HG02981 (cell line): ENCODE measurements at regions not wholly inside any gene's neighbourhood (a gene's known extent, or its start where the extent isn't known, plus 50 kb on each side); places are given as distances from the start of the nearest gene placed in this dataset.
"Not testable (repeated sequence)": the region's sequence is repeated elsewhere in the genome, so short reads cannot be mapped to it uniquely, and the experiment has no call there.

Experiments used
- ATAC-seq: cut with Tn5 transposase; IDR thresholded peaks from one replicate; pipeline ENCODE4 v1.9.1; 2021; ENCODE audit warnings: mild to moderate bottlenecking, moderate library complexity; ENCODE audit not compliant: unreplicated experiment

DNA sequence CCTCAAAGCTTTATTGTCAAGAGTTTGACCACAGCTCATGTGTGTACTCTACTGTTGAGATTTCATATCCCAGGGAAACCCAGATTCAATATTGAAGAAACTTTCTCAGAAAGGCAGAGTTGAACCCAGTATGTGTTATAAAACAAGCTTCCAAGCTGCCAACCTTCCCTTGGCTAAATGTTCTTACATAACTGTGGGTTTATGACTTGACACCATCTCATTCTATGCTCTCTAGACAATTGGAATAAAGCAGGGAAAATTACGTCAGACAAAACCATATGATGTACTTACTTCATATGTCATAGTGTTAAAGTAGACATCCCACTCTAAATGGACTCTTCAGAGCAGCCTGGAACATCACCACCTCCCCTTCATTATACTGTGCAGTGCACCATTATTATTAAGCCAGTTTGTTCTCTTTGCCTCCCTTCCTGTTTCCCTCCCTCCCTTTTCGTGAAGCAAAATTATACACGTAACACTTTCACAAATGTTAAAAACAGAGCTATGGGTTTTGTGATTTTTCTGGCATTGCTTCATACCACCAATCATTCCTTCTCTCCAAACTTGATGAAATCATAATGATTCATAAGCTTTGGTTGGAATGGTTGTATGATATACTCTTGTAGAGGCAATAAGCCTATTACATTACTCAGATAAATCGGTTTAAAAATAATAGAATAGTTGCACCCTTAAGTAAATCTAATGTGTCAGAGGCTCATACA is 507.2 kb downstream of the LTN1 start:
- ATAC-seq: no peak

GRCh38 chr21:28483301-28484035 is 509.2 kb downstream of the LTN1 start:
- no peak for ATAC-seq

GRCh38 chr21:28482657-28483056 is 510.0 kb downstream of the LTN1 start:
- ATAC-seq: no peak

DNA sequence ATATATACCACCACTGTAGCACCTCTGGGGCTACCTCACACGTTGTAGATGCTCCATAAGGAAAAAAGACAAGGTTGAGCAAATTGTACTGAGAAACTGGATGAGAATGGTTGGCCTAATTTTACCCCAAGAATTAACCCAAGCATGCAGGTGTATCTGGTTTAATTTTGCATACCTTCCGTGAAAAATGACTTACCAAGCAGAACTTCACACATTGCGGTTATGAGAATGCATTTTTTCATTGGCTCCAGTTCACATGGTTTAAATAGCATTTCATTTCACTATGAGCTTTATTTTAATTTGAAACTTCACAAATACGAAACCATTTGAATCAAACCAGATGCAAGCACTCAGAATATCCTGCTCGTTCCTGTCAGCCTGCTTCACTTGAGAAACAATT is 512.2 kb downstream of the LTN1 start:
- no peak for ATAC-seq

GRCh38 chr21:28473530-28474220 is 519.0 kb downstream of the LTN1 start:
- ATAC-seq: no peak

DNA sequence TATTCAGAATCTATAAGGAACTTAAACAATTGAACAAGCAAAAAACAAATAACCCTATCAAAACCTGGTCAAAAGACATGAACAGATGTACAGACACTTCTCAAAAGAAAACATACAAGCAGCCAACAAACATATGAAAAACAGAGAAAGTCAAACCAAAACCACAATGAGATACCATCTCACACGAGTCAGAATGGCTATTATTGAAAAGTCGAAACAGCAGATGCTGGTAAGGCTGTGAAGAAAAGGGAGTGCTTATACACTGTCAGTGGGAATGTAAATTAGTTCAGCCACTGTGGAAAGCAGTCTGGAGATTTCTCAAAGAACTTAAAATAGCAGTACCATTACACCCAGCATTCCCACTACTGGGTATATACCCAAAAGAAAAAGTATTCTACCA is 520.1 kb downstream of the LTN1 start:
- ATAC-seq: not testable (repeated sequence)

- no peak for ATAC-seq
These were observed 527.7 kb downstream of the LTN1 start for GRCh38 chr21:28464988-28465387.

DNA sequence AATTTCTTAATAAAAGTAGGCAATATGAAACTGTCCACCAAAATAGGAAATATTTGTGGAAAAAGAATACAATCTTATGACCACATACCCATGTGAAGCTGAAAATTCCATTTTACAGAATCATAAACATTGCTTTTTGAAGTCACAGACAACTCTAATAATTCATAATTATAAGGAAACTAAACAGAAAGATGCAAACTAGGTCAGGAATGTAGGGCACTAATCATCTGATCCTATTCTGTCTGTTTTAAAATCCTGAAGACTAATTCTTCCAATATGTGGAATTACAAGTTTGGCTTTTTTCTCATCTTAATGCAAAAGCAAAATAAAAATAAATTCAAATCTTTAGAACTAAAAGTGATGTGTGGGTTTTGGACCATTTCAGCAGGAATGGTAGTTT is 528.6 kb downstream of the LTN1 start:
- ATAC-seq: no peak

- no peak for ATAC-seq
These were observed 533.5 kb downstream of the LTN1 start for GRCh38 chr21:28459193-28459592.

DNA sequence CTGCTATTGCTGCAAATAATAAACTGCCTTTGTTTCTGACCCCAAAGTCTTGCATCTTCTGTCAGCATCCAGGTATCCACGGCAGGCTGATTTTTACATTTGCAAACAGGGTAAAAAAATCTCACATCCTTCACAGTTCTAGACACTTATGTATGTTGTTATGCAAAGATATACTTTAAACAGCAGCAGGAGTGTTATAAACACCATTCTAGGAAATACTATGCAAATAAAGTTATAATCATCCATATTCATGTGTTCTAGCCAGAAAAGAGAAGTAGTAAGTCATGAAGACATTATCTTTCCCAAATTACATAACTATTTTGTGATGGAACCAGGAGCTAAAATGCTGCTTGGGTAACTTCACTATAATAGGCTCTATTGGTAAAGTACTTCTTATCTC is 534.2 kb downstream of the LTN1 start:
- no peak for ATAC-seq

DNA sequence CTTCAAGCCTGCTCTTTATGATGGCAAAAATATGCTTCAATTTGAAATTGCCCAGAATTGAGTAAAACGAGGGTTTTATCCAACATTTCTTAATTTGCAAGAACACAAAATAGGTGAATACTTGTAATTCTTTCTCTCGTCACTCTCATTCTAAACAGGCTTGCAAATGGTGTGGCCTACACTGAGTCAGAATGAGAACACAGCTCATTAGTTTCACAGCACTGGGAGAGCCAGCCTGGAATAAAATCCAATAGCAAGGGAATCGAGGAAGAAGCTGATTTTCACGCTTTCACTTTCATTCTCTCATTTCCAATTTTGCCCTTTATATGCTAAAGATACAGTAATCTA is 537.5 kb downstream of the LTN1 start:
- ATAC-seq: no peak

DNA sequence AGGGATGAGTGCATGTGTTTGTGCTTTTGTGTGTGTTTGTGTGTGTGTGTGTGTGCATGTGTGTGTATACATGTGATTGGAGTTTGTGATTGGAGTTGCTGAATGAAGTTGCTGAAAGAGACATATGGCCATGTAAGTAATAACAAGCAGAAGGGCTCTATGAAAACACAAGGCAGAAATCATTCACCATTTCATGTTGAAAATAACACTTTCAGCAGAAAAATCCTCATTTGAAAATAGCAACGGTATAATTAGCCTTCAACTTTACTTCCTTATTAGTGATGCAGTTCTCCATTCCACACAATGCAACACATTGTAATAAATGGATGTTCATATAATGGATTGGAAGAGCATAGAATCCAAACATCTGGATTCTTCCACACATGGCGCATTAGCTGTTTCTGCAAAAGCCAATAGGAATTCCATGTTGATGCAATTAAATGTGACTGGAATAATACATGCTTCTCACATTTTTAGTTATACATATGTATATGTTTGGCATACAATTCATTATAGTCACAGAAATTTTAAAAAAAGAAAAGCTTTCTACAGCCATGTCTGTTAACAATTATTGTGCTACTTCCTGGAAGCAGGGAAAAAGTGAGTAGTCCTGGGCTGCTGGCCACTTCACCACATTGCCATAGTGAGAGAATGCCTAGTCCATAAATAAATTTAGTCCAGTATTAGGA is 538.0 kb downstream of the LTN1 start:
- ATAC-seq: no peak

- no peak for ATAC-seq
These were observed 545.2 kb downstream of the LTN1 start for GRCh38 chr21:28447462-28447861.

DNA sequence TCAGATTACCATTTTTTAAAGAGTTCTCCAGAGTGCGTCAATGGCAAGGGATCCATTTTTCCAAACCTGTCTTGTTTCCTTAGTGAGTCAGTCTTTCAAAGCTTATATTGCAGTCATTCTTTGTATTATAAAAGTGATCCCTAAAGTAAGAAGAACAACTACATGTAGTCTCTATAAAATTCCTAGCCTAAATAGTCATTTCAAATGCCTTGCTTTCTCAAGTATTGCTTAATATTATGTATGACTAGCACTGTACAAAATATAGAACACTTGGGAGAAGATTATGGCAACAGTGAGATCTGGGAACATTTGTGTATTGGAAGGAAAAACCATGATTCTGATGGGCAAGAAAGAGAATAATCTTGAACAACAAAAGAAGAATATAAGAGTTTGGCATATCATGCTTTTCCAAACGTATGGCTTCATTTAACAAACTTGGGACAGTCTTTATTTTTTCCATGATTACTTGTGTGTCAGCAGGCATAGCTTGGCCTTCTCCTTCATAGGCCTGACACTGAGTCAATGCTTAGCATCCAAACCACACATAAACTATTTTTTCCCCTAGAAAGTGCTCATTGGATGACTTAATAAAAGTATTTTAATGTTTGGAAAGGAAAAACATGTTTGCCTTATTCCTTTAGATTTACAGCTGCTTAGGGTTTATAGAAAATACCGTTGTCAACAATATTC is 547.4 kb downstream of the LTN1 start:
- no peak for ATAC-seq

GRCh38 chr21:28444557-28444956 is 548.1 kb downstream of the LTN1 start:
- ATAC-seq: no peak

GRCh38 chr21:28444111-28444510 is 548.6 kb downstream of the LTN1 start:
- no peak for ATAC-seq

GRCh38 chr21:28442624-28443023 is 550.1 kb downstream of the LTN1 start:
- ATAC-seq: no peak

DNA sequence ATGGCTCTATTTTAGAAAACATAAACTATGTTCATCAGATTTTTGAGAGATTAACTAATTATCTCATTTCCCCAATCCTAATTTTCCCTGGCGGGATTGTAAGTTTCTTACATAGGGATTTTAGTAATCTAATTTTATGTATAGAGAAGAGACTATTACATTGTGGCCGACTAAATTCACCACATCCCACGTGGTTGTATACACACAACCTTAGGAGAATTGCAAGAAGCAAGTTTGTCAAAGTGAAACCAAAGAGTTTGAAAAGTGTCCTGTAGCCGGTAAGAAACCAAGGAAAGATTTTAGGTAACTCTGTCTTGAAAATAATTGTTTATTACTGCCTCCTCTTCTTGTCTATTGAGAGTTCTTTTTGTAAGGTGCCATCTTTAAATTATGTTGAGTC is 550.6 kb downstream of the LTN1 start:
- ATAC-seq: no peak

- no peak for ATAC-seq
These were observed 552.9 kb downstream of the LTN1 start for GRCh38 chr21:28439788-28440187.

DNA sequence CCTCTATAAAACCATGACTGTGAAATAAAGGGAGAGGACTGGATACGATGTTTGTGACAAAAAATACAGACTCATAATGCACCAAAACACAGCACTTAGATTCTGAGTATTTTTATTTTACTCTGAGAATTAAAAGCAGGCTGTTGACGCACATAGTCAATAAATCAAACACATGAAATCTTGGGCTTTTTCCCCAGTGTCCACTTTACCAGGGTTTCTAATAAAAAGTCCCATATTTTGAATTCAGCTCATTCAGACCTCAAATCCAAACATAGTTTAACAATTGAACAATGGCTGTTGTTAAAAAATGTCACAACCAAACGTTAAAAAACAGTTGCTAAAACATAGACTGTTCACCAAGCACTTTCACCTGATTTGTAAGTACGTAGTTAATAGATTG is 553.4 kb downstream of the LTN1 start:
- no peak for ATAC-seq

DNA sequence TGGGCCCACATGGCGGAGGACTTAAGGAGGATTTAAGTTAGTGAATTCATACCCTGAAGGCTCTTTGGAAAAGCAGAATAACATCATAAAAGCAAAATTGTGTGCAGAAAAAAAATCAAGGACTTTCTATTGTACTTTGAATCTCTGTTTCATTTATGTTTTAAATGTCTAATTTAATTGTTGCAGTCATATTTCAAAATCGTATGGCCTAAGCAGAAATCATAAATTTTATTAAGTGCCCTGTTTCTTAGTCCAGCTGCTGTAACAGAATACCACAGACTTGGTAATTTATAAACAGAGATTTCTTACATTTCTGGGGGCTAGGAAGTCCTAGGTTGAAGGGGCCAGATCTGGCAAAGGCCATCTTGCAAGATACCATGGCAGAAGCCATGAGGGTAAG is 555.6 kb downstream of the LTN1 start:
- no peak for ATAC-seq
